HepG2 (cell line): ENCODE measurements at regions not wholly inside any gene's neighbourhood (a gene's known extent, or its start where the extent isn't known, plus 50 kb on each side); places are given as distances from the start of the nearest gene placed in this dataset.

ENCODE experiments used
- ATAC-seq: fragments of 200-7000 bp; cut with Tn5 transposase; 3 replicates; pipeline ENCODE4 v1.9.1; 2020; ENCODE audit warnings: mild to moderate bottlenecking, moderate library complexity
- BruUV-seq: library from RNA; stranded (reverse); fragments of 400-500 nt; replicated peaks from 2 replicates; lab custom pipeline; 2021; lab: Mats Ljungman, UMichigan
- CTCF ChIA-PET: fragments of 300-600 bp; formaldehyde crosslinking; extraction: SDS; loops from one replicate; lab custom pipeline; 2021; ENCODE audit warnings: low total read pairs, inconsistent platforms, low intra/inter-chr PET ratio; lab: Yijun Ruan, JAX
- POLR2A ChIA-PET: fragments of 350-600 bp; sonication (Branson Sonifier 250); formaldehyde crosslinking; loops from one replicate; lab custom pipeline; 2020; ENCODE audit warnings: antibody characterized with exemption, inconsistent platforms; lab: Yijun Ruan, JAX
- DNase-seq: peaks from one replicate; pipeline ENCODE4 v3.0.0-alpha.2; 2015; ENCODE audit warnings: low spot score
- FAIRE-seq: peaks from 3 replicates; lab custom pipeline; 2011; peaks lifted over from hg19 to GRCh38; lab: Jason Lieb, UNC
- H2AFZ ChIP-seq: one replicate; pipeline ENCODE4 v1.6.1; 2011; ENCODE audit warnings: low read length, inconsistent platforms
- H3K27ac ChIP-seq: fragments of 300-600 bp; 3 replicates; pipeline ENCODE4 v1.8.0; 2011; ENCODE audit warnings: mixed run types, mild to moderate bottlenecking, mixed read lengths, low read length, inconsistent platforms; ENCODE audit not compliant: insufficient read depth; ENCODE audit errors: extremely low read length
- H3K27me3 ChIP-seq, 2 experiments: fragments of 200-600 bp in 1 of 2; 2 replicates in 1 of 2; 3 replicates in 1 of 2; pipeline versions ENCODE4 v1.6.0 to v1.8.0; 2011; ENCODE audit warnings: low read length in 2 of 2, mild to moderate bottlenecking in 2 of 2, moderate library complexity in 2 of 2, inconsistent platforms in 1 of 2; ENCODE audit not compliant: insufficient read depth in 2 of 2, control insufficient read depth in 1 of 2
- H3K36me3 ChIP-seq, 2 experiments: fragments of 200-600 bp in 1 of 2; replicated peaks in 1 of 2; 2 replicates in 1 of 2; 3 replicates in 1 of 2; pipeline versions ENCODE4 v1.5.1 to v1.8.0; 2011; ENCODE audit warnings: low read length in 2 of 2, inconsistent platforms in 1 of 2; ENCODE audit not compliant: insufficient read depth in 2 of 2, control insufficient read depth in 1 of 2
- H3K4me1 ChIP-seq: 2 replicates; pipeline ENCODE4 v1.5.1; 2012; ENCODE audit warnings: low read length, inconsistent platforms; ENCODE audit not compliant: insufficient read depth
- H3K4me2 ChIP-seq: 2 replicates; pipeline ENCODE4 v1.6.0; 2011; ENCODE audit warnings: low read depth, low read length, inconsistent platforms
- H3K4me3 ChIP-seq, 3 experiments: fragments of 200-600 bp in 1 of 3; sonication (generic), shearing (Covaris generic) in 1 of 3; replicated peaks in 1 of 3; 2 replicates each; pipeline ENCODE4 v1.5.1; 2011 to 2016; ENCODE audit warnings: low read length in 3 of 3, inconsistent platforms in 2 of 3, low read depth in 2 of 3, mild to moderate bottlenecking in 2 of 3, control low read depth in 1 of 3, mixed read lengths in 1 of 3; ENCODE audit not compliant: insufficient read depth in 1 of 3
- H3K79me2 ChIP-seq: one replicate; pipeline ENCODE4 v1.6.1; 2011; ENCODE audit warnings: low read length, inconsistent platforms; ENCODE audit not compliant: insufficient read depth
- H3K9ac ChIP-seq: 2 replicates; pipeline ENCODE4 v1.6.0; 2011; ENCODE audit warnings: mild to moderate bottlenecking, low read depth, low read length, inconsistent platforms; ENCODE audit not compliant: insufficient read depth
- H3K9me3 ChIP-seq: 2 replicates; pipeline ENCODE4 v1.5.1; 2012; ENCODE audit warnings: mild to moderate bottlenecking, low read length
- H4K20me1 ChIP-seq: 2 replicates; pipeline ENCODE4 v1.6.0; 2011; ENCODE audit warnings: inconsistent platforms, mild to moderate bottlenecking, low read length, moderate library complexity; ENCODE audit not compliant: insufficient read depth
- HMG20A ChIP-seq: IDR thresholded peaks from 2 replicates; pipeline ENCODE4 v1.6.1; 2016; ENCODE audit warnings: borderline replicate concordance
- HNRNPH1 ChIP-seq: fragments of 200-400 bp; formaldehyde crosslinking; optimal IDR thresholded peaks from 2 replicates; pipeline ENCODE3; 2017; ENCODE audit warnings: mild to moderate bottlenecking, low read depth, low read length
- JUNB ChIP-seq: sonication (generic); formaldehyde crosslinking; IDR thresholded peaks from 2 replicates; pipeline ENCODE4 v1.8.0; 2022; ENCODE audit warnings: missing genetic modification reagents, mild to moderate bottlenecking, borderline replicate concordance
- KDM1A ChIP-seq: IDR thresholded peaks from 2 replicates; pipeline ENCODE4 v1.6.1; 2016; ENCODE audit warnings: missing compliant biosample characterization
- LCORL ChIP-seq, 2 experiments: fragments of 450-650 bp in 1 of 2; sonication (generic) in 1 of 2; formaldehyde crosslinking in 1 of 2; IDR thresholded peaks; 2 replicates each; pipeline versions ENCODE4 v1.5.0 to v1.6.1; 2017 to 2020; ENCODE audit warnings: antibody characterized with exemption in 1 of 2, missing genetic modification reagents in 1 of 2
- RAD51 ChIP-seq: fragments of 450-650 bp; IDR thresholded peaks from 2 replicates; pipeline ENCODE4 v1.6.1; 2016; ENCODE audit warnings: borderline replicate concordance
- TCF7L2 ChIP-seq: IDR thresholded peaks from 2 replicates; pipeline ENCODE4 v1.6.1; 2011; ENCODE audit warnings: mild to moderate bottlenecking, low read depth, low read length, moderate library complexity
- TSC22D2 ChIP-seq: sonication (generic); formaldehyde crosslinking; IDR thresholded peaks from 2 replicates; pipeline ENCODE4 v1.5.1; 2020; ENCODE audit warnings: missing genetic modification reagents, mild to moderate bottlenecking, borderline replicate concordance
- ZBTB7B ChIP-seq: sonication (generic); formaldehyde crosslinking; IDR thresholded peaks from 2 replicates; pipeline ENCODE4 v1.4.0; 2020; ENCODE audit warnings: missing genetic modification reagents
- ZNF558 ChIP-seq: sonication (generic); formaldehyde crosslinking; IDR thresholded peaks from 2 replicates; pipeline ENCODE4 v1.9.0; 2022; ENCODE audit warnings: mild to moderate bottlenecking, missing genetic modification reagents, borderline replicate concordance
- ZSCAN12 ChIP-seq: sonication (generic); formaldehyde crosslinking; IDR thresholded peaks from 2 replicates; pipeline ENCODE4 v1.9.0; 2021; ENCODE audit warnings: mild to moderate bottlenecking, missing genetic modification reagents
- WGBS: methylation state at CpG from one replicate; pipeline ENCODE4 v1.1.6; 2017; ENCODE audit warnings: low lambda C conversion rate; 5-methylcytosine and 5-hydroxymethylcytosine counted together
- in situ Hi-C: cut with HindIII; loops from 2 replicates; pipeline ENCODE4 v1.10.0; 2017; ENCODE audit warnings: low pct_unique_long_range_greater_than_20kb; ENCODE audit not compliant: extremely low pct_ligation_motif_present
- intact Hi-C: fragments of 100-400 bp; cut with micrococcal nuclease; formaldehyde crosslinking; loops from one replicate; pipeline ENCODE4 v1.10.0; 2022; ENCODE audit not compliant: unreplicated experiment
- TF ChIP-seq, protein P1 (sequence below): sonication (generic); formaldehyde crosslinking; IDR thresholded peaks from 2 replicates; pipeline ENCODE4 v1.4.0; 2020; ENCODE audit warnings: missing genetic modification reagents, mild to moderate bottlenecking, borderline replicate concordance
- TF ChIP-seq, protein P2 (sequence below): sonication (generic); formaldehyde crosslinking; IDR thresholded peaks from 2 replicates; pipeline ENCODE4 v1.8.1; 2023; ENCODE audit warnings: mild to moderate bottlenecking, inconsistent platforms, moderate library complexity, missing genetic modification reagents, borderline replicate concordance
- TF ChIP-seq, protein P3 (sequence below): sonication (generic); formaldehyde crosslinking; IDR thresholded peaks from 2 replicates; pipeline ENCODE4 v1.5.1; 2020; ENCODE audit warnings: mild to moderate bottlenecking, missing genetic modification reagents, moderate library complexity
- TF ChIP-seq, protein P4 (sequence below): sonication (generic); formaldehyde crosslinking; IDR thresholded peaks from 2 replicates; pipeline ENCODE4 v1.8.0; 2022; ENCODE audit warnings: mild to moderate bottlenecking, missing genetic modification reagents, moderate library complexity
- TF ChIP-seq, protein P5 (sequence below): sonication (generic); formaldehyde crosslinking; conservative IDR thresholded peaks from 2 replicates; pipeline ENCODE4 v1.4.0; 2020; ENCODE audit warnings: missing genetic modification reagents

DNA sequence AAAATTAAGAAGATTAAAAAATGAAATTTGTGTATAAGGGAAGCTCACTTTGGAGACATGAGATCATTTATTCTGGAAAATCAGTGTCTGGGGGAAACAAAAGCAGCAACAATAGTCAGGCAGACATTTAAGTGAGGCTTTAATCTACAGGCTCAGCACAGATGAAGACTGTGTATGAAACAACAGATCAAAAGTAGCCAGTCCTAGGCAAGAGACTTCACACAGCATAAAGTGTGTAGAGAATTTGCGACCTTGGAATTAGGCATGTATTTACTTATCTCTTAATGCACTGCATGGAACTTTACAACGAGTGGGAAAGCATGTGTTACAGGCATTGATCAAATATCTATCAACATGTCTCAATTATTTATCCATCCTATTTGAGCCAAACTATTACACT lies 1099.9 kb downstream of the PLA2G4A start:
- Histone ChIP-seq H3K36me3 (no peaks in the 10 kb centered on the region), H3K4me1 (peaks cover 10% of the 10 kb centered on the region), H2AFZ (no peak overlapping the region), H3K79me2 (no peaks in the 10 kb centered on the region), H3K4me2 (no peak overlapping the region), H3K4me3 (no peak overlapping the region), H3K9me3 (no peaks in the 10 kb centered on the region), H3K9ac (no peak overlapping the region), H3K27me3 (no peaks in the 10 kb centered on the region), H4K20me1 (no peaks in the 10 kb centered on the region), H3K27ac (no peak overlapping the region)
- DNase-seq = no peak
- intact Hi-C loops (loop anchor here (1.0 to 5.0 kb wide), 3 partner anchors 72 to 1221 kb away; no protein-coding TSS in a partner anchor), in situ Hi-C loops (no loop called here)
- FAIRE-seq = no peak
- peak; percentile 61; the same call in 2 of the 3 replicates for ATAC-seq
- WGBS = 0% methylated on average over 2 of the region's 2 CpGs
- BruUV-seq = no TSS peak
- ChIA-PET POLR2A (no interaction called here), CTCF (no interaction called here)
- TF ChIP-seq KDM1A (CRISPR knock-in tag) (no peak), HNRNPH1 (no peak), TCF7L2 (no peak), ZSCAN12 (no peak), ZBTB7B (CRISPR knock-in tag) (no peak), HMG20A (CRISPR knock-in tag) (no peak), RAD51 (no peak), LCORL (IDR thresholded peaks at IDR 0.05) (no peak), LCORL (CRISPR knock-in tag; IDR thresholded peaks at IDR 0.05) (no peak), JUNB (no peak), TSC22D2 (CRISPR knock-in tag) (no peak), ZNF558 (CRISPR knock-in tag) (no peak)
- TF ChIP-seq, protein P1, sequence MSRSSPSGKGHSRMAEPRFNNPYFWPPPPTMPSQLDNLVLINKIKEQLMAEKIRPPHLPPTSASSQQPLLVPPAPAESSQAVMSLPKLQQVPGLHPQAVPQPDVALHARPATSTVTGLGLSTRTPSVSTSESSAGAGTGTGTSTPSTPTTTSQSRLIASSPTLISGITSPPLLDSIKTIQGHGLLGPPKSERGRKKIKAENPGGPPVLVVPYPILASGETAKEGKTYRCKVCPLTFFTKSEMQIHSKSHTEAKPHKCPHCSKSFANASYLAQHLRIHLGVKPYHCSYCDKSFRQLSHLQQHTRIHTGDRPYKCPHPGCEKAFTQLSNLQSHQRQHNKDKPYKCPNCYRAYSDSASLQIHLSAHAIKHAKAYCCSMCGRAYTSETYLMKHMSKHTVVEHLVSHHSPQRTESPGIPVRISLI = no peak
- TF ChIP-seq, protein P2, sequence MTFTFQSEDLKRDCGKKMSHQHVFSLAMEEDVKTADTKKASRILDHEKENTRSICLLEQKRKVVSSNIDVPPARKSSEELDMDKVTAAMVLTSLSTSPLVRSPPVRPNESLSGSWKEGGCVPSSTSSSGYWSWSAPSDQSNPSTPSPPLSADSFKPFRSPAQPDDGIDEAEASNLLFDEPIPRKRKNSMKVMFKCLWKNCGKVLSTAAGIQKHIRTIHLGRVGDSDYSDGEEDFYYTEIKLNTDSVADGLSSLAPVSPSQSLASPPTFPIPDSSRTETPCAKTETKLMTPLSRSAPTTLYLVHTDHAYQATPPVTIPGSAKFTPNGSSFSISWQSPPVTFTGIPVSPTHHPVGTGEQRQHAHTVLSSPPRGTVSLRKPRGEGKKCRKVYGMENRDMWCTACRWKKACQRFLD = no peak
- TF ChIP-seq, protein P3, sequence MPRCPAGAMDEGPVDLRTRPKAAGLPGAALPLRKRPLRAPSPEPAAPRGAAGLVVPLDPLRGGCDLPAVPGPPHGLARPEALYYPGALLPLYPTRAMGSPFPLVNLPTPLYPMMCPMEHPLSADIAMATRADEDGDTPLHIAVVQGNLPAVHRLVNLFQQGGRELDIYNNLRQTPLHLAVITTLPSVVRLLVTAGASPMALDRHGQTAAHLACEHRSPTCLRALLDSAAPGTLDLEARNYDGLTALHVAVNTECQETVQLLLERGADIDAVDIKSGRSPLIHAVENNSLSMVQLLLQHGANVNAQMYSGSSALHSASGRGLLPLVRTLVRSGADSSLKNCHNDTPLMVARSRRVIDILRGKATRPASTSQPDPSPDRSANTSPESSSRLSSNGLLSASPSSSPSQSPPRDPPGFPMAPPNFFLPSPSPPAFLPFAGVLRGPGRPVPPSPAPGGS (CRISPR knock-in tag) = no peak
- TF ChIP-seq, protein P4, sequence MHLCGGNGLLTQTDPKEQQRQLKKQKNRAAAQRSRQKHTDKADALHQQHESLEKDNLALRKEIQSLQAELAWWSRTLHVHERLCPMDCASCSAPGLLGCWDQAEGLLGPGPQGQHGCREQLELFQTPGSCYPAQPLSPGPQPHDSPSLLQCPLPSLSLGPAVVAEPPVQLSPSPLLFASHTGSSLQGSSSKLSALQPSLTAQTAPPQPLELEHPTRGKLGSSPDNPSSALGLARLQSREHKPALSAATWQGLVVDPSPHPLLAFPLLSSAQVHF (CRISPR knock-in tag) = no peak
- TF ChIP-seq, protein P5, sequence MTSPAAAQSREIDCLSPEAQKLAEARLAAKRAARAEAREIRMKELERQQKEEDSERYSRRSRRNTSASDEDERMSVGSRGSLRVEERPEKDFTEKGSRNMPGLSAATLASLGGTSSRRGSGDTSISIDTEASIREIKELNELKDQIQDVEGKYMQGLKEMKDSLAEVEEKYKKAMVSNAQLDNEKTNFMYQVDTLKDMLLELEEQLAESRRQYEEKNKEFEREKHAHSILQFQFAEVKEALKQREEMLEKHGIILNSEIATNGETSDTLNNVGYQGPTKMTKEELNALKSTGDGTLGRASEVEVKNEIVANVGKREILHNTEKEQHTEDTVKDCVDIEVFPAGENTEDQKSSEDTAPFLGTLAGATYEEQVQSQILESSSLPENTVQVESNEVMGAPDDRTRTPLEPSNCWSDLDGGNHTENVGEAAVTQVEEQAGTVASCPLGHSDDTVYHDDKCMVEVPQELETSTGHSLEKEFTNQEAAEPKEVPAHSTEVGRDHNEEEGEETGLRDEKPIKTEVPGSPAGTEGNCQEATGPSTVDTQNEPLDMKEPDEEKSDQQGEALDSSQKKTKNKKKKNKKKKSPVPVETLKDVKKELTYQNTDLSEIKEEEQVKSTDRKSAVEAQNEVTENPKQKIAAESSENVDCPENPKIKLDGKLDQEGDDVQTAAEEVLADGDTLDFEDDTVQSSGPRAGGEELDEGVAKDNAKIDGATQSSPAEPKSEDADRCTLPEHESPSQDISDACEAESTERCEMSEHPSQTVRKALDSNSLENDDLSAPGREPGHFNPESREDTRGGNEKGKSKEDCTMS = no peak
